Activated naive CD8-positive, alpha-beta T cell treated with anti-CD3 and anti-CD28 coated beads, Interleukin-2, amount 50 U/mL, for 24 hours (primary cell): ENCODE measurements at regions not wholly inside any gene's neighbourhood (a gene's known extent, or its start where the extent isn't known, plus 50 kb on each side); places are given as distances from the start of the nearest gene placed in this dataset.

Experiments used
- ATAC-seq: fragments of 150-1000 bp; cut with Tn5 transposase; one replicate; pipeline ENCODE4 v1.10.0; 2021
- DNase-seq: peaks from one replicate; pipeline ENCODE4 v3.0.0; 2021
- H3K27ac Mint-ChIP-seq: one replicate; pipeline ENCODE4 v1.8.0; 2021; ENCODE audit warnings: mild to moderate bottlenecking, mixed read lengths
- H3K27me3 Mint-ChIP-seq: one replicate; pipeline ENCODE4 v1.8.0; 2021; ENCODE audit warnings: mixed read lengths
- H3K36me3 Mint-ChIP-seq: one replicate; pipeline ENCODE4 v1.8.0; 2021; ENCODE audit warnings: low read depth, mixed read lengths
- H3K4me1 Mint-ChIP-seq: one replicate; pipeline ENCODE4 v1.8.0; 2021; ENCODE audit warnings: mixed read lengths
- H3K4me3 Mint-ChIP-seq: one replicate; pipeline ENCODE4 v1.8.0; 2021; ENCODE audit warnings: mild to moderate bottlenecking, moderate library complexity, mixed read lengths
- H3K9me3 Mint-ChIP-seq: one replicate; pipeline ENCODE4 v1.8.0; 2021; ENCODE audit warnings: mixed read lengths

GRCh38 chr3:101050046-101050445 lies 56.8 kb upstream of the ABI3BP start:
- Mint-ChIP-seq H3K36me3 (no peaks in the 10 kb centered on the region), H3K4me1 (no peaks in the 10 kb centered on the region), H3K27ac (no peak overlapping the region), H3K9me3 (no peaks in the 10 kb centered on the region), H3K27me3 (peaks cover 5% of the 10 kb centered on the region), H3K4me3 (no peak overlapping the region)
- DNase-seq (no peak), ATAC-seq (no peak)

- H3K9me3 Mint-ChIP-seq: no peaks in the 10 kb centered on the region
- H3K4me1 Mint-ChIP-seq: no peaks in the 10 kb centered on the region
- no peaks in the 10 kb centered on the region for H3K36me3 Mint-ChIP-seq
- ATAC-seq (no peak), DNase-seq (no peak)
- no peak overlapping the region for H3K27ac Mint-ChIP-seq
- no peak overlapping the region for H3K4me3 Mint-ChIP-seq
- H3K27me3 Mint-ChIP-seq: peaks cover 6% of the 10 kb centered on the region
Observed at GRCh38 chr3:101049532-101049931, 56.3 kb upstream of the ABI3BP start.

GRCh38 chr3:101043687-101044078 lies 50.5 kb upstream of the ABI3BP start:
- ATAC-seq: no peak
- Mint-ChIP-seq H3K36me3 (no peaks in the 10 kb centered on the region), H3K4me3 (no peak overlapping the region), H3K27ac (no peak overlapping the region), H3K4me1 (no peaks in the 10 kb centered on the region), H3K9me3 (no peaks in the 10 kb centered on the region), H3K27me3 (peaks cover 14% of the 10 kb centered on the region)
- no peak for DNase-seq

- Mint-ChIP-seq H3K27ac (no peak overlapping the region), H3K9me3 (no peaks in the 10 kb centered on the region), H3K4me3 (no peak overlapping the region), H3K4me1 (no peaks in the 10 kb centered on the region), H3K27me3 (peaks cover 14% of the 10 kb centered on the region), H3K36me3 (no peaks in the 10 kb centered on the region)
- ATAC-seq (no peak), DNase-seq (no peak)
Observed at GRCh38 chr3:101042996-101043686, 49.9 kb upstream of the ABI3BP start.
